MG63 (cell line): ENCODE measurements at regions not wholly inside any gene's neighbourhood (a gene's known extent, or its start where the extent isn't known, plus 50 kb on each side); places are given as distances from the start of the nearest gene placed in this dataset.
"Not testable (repeated sequence)": the region's sequence is repeated elsewhere in the genome, so short reads cannot be mapped to it uniquely, and the experiment has no call there.

ENCODE experiments used
- DNase-seq: peaks from one replicate; pipeline ENCODE4 v3.0.0-alpha.2; 2020
- H3K27me3 ChIP-seq: fragments of 250-450 bp; sonication (Bioruptor Pico); 2 replicates; pipeline ENCODE4 v1.5.1; 2020; ENCODE audit warnings: mild to moderate bottlenecking, moderate library complexity
- H3K36me3 ChIP-seq: fragments of 250-450 bp; sonication (Bioruptor Pico); 2 replicates; pipeline ENCODE4 v1.5.1; 2020; ENCODE audit warnings: mild to moderate bottlenecking, moderate library complexity
- H3K4me3 ChIP-seq: fragments of 250-450 bp; sonication (Bioruptor Pico); 2 replicates; pipeline ENCODE4 v1.5.1; 2020; ENCODE audit warnings: mild to moderate bottlenecking, moderate library complexity
- H3K9me3 ChIP-seq: fragments of 250-450 bp; sonication (Bioruptor Pico); 2 replicates; pipeline ENCODE4 v1.5.1; 2020; ENCODE audit warnings: mild to moderate bottlenecking, moderate library complexity

DNA sequence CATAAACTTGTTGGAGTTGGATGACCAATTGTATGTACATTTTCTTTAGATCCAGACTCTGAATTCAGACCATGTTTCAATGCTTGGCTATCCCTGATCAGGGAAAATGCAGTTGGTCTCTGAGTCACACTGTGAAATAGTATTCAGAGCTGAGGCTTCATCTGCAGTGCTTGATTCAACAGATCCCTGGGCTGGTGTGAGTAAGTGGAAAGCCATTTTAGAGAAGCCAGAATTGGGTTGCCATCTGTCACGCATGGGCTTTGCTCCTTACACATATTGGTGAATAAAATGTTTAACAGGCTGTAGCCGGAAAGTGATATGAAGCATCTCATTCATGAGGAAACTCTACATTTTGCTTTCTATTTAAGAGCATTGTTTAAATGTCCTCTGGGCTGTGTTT lies 50.0 kb upstream of the ACYP2 start:
- H3K27me3 ChIP-seq, result no peaks in the 10 kb centered on the region
- DNase-seq, result peak; percentile 70
- H3K9me3 ChIP-seq, result no peaks in the 10 kb centered on the region
- H3K4me3 ChIP-seq, result no peak overlapping the region
- H3K36me3 ChIP-seq, result no peaks in the 10 kb centered on the region

DNA sequence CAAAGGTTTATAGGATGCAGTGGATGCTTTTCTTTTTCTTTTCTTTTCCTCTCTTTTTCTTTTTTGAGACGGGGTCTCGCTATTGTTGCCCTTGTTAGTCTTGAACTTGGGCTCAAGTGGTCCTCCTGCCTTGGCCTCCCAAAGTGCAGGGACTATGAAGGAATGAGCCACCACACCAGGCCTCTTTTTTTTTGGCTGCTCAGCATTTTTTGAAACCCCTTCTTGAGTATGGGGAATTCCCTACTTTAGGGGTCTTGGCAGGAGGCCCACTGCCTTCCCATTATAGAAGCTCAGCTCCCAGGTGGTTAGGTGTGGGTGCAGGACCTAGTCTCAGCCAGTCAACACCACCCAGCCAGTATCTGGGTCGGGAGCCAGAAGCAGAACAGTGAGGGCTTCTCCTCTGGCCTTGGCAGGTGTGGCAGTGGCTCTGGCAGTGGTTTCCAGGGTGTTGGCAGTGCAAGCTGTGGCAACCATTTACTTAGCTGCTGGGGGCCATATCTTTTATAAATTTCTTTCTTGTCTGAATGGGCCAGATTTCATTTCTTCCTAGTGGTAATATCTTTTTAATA lies 51.4 kb upstream of the ACYP2 start:
- no peak overlapping the region for H3K4me3 ChIP-seq
- no peaks in the 10 kb centered on the region for H3K27me3 ChIP-seq
- no peaks in the 10 kb centered on the region for H3K36me3 ChIP-seq
- no peaks in the 10 kb centered on the region for H3K9me3 ChIP-seq
- DNase-seq, result no peak

DNA sequence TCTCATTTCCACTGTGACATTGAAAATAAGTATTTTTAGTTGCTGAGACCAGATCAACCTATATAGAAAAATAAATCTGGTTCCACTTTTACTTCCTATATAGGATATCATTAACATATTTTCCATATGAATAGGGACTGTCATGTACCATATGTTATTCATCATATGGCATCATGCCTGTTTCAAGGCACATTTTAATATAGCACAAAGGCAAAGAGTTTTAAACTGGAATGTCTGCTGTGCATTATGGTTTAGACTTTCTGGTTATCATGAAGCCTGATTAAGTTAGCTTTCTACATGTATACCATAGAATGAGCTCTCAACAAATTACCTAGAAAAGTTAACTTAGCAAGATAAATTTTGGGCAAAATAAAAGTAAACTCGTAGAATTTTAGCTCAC lies 53.0 kb upstream of the ACYP2 start:
- no peaks in the 10 kb centered on the region; the same call in 1 of the 2 replicates for H3K36me3 ChIP-seq
- no peak overlapping the region for H3K4me3 ChIP-seq
- H3K9me3 ChIP-seq, result no peaks in the 10 kb centered on the region
- no peak for DNase-seq
- H3K27me3 ChIP-seq, result no peaks in the 10 kb centered on the region

DNA sequence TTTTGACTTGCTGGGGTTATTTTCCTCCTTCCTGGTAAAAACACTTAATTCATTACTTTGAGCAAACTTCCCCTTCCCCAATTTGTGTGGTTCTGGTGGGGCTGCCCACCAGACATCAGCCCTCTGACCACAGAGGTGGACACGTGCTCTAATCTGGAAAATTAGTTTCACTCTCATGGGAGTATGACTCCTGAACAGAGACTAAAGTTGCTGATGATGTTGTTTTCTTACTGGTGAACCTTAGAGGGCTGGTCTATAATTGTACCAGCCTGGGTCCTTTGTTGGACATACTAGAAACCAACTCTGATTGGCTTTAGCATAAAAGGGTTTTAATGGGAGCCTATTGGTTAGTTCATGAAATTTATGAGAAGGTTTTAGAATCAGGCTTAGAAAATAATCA lies 54.1 kb upstream of the ACYP2 start:
- no peaks in the 10 kb centered on the region; the same call in 1 of the 2 replicates for H3K36me3 ChIP-seq
- no peak for DNase-seq

DNA sequence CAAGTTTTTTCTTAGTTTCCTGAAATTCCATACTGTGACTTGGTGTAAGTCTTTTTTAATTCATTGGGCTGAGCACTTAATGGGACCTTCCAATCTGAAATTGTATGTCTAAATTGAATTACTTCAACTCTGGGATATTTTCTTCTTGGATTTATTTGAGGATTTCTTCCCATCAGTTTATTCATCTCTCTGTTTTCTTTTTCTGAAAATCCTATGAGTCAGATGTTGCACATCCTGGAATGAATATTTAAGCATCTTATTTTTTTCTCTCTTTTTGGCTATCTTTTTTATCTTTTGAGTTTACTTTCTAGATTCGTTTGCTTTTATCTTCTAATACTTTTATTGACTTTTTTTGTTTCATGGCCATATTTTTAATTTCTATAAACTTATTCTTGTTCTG lies 55.4 kb upstream of the ACYP2 start:
- Histone ChIP-seq H3K9me3 (no peaks in the 10 kb centered on the region), H3K27me3 (no peaks in the 10 kb centered on the region), H3K36me3 (no peaks in the 10 kb centered on the region; the same call in 1 of the 2 replicates), H3K4me3 (no peak overlapping the region)
- DNase-seq, result no peak

More for the DNA sequence above, 54.1 kb upstream of the ACYP2 start:
- Histone ChIP-seq H3K4me3 (no peak overlapping the region), H3K9me3 (no peaks in the 10 kb centered on the region), H3K27me3 (no peaks in the 10 kb centered on the region)

DNA sequence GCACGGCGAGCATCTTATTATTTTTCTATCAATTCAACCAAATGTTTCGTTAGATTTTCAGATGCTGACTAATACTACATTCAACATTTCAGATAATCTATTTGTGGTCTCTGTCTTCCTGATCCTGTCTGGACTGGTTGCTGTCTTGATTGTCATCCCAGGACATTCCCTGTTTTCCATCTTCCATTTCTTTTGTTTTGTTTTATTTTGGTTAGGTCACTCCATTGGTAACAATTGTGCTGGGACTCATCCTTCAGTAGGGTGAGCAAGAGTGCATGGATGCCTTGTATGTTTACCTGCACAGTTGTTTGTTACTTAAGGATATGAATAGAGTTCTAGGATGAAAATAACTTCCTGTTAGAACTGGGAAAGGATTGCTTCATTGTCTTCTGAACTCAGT lies 55.9 kb upstream of the ACYP2 start:
- DNase-seq, result no peak
- Histone ChIP-seq H3K27me3 (no peaks in the 10 kb centered on the region), H3K4me3 (no peak overlapping the region), H3K9me3 (no peaks in the 10 kb centered on the region), H3K36me3 (no peaks in the 10 kb centered on the region; the same call in 1 of the 2 replicates)

DNA sequence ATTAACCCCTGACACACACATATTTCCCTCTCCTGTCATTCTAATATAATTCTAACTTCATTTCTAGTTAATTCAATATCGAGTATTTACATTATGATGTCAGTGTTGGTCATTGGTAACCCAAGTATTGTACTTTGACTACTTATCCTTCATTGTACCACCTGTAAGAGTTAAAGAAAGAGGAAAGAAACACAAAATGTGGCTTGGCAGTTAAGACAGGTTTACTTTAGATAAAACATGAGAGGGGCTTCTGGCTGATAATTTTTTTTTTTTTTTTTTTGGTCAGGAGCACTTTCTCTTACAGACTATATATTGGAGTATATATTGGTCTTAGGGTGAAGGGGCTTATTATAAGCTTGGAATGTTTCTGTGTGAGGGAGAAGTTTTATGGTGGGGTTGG lies 57.0 kb upstream of the ACYP2 start:
- DNase-seq, result no peak
- Histone ChIP-seq H3K27me3 (no peaks in the 10 kb centered on the region), H3K9me3 (no peaks in the 10 kb centered on the region), H3K4me3 (no peak overlapping the region), H3K36me3 (no peaks in the 10 kb centered on the region; the same call in 1 of the 2 replicates)

DNA sequence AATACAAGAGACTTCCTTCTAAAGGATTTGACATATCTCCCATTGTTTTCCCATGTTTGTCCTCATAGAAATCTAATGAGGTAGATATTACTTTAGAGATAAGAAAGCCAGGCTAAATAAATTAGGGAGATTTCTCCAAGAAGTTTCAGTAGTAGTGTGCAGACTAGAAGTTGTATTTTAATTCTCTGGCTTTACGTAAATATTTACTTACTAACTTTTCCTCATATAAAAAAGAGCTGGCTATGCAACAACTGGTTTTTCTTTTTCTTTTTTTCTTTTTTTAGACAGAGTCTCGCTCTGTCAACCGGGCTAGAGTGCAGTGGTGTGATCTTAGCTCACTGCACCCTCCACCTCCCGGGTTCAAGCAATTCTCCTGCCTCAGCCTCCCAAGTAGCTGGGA lies 60.6 kb upstream of the ACYP2 start:
- Histone ChIP-seq H3K36me3 (no peaks in the 10 kb centered on the region; the same call in 1 of the 2 replicates), H3K9me3 (no peaks in the 10 kb centered on the region), H3K27me3 (no peaks in the 10 kb centered on the region), H3K4me3 (no peak overlapping the region)
- no peak for DNase-seq

DNA sequence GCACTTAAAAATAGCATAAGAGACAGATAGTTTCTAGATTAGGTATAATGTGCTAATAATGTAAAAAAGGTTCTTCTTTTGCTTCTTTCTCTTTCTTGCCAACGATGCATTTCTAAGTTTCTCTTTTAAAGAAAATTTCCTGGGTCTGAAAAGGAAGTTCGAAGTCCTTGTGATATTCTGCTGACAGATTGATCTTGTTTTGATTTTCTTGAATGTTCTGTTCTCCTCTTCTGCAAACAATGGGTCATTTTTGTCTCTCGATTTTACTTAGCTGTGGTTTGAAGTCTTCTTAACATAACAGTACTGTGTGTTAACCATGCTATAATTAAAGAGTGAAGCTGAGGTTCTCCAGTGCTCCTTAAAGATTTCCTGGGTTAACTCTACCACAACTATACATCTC lies 61.1 kb upstream of the ACYP2 start:
- no peaks in the 10 kb centered on the region for H3K27me3 ChIP-seq
- H3K9me3 ChIP-seq, result no peaks in the 10 kb centered on the region
- H3K36me3 ChIP-seq, result no peaks in the 10 kb centered on the region; the same call in 1 of the 2 replicates
- no peak overlapping the region for H3K4me3 ChIP-seq
- DNase-seq, result no peak

DNA sequence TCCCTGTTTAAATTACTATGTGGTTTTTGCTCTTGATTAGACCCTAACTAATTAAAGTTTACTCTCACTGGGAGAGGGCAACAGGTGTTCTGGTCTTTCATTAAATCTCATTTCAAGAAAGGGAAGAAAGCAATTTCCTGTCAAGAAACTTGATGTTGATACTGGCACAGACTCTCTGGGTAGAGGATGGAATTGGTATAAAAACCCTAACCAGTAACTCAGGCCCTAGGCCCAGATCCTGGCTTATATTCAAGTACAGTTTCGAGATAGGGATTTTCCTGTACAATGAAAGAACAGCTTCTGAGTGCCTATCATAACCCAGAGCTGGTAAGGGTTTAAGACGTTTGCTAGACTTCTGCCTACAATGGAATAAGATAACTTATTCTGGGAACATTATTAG lies 61.6 kb upstream of the ACYP2 start:
- Histone ChIP-seq H3K9me3 (no peaks in the 10 kb centered on the region), H3K36me3 (no peaks in the 10 kb centered on the region; the same call in 1 of the 2 replicates), H3K27me3 (no peaks in the 10 kb centered on the region), H3K4me3 (no peak overlapping the region)
- DNase-seq, result no peak

DNA sequence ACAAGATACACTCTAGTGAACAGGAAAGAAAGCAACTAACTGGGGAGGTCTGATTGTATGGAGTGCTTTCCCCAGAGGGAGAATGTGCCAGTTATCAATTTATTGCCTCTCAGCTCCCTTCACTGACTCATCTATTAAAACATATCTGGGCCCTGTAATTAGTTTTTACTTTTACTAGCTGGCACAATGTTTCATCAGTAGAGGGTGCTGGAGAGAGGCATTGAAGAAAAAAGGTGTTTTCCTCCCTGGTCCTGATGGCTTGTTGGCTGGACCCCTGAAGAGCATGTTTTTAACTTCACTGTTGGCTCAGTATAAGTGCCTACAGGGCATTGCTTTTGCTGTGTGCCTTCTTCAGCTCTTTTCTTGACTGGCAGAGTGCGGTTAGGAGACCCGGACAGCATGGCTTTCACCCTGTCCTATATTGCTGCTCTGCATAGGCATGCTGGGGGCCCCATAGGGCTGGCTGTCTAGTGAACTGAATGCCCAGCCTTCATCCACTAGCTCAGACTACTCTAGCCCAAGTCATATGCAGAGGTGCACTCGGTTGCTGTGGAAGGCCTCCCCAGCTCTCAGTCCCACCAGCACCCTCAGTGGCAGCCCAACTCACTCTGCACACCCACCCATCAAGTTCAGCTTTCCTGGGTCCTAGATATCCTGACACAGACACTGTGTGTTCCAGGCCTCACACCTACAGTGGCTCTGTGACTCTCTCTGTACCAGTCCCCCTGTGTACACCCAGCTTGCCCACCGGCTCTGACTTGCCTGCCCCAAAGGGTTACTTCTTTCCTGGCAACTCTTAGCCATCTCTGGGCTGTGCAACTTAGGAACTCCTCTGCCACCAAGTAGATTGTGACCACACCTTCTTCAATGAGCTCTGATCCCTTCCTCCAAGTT lies 62.3 kb upstream of the ACYP2 start:
- Histone ChIP-seq H3K4me3 (no peak overlapping the region), H3K9me3 (no peaks in the 10 kb centered on the region), H3K36me3 (no peaks in the 10 kb centered on the region; the same call in 1 of the 2 replicates), H3K27me3 (no peaks in the 10 kb centered on the region)
- no peak for DNase-seq

DNA sequence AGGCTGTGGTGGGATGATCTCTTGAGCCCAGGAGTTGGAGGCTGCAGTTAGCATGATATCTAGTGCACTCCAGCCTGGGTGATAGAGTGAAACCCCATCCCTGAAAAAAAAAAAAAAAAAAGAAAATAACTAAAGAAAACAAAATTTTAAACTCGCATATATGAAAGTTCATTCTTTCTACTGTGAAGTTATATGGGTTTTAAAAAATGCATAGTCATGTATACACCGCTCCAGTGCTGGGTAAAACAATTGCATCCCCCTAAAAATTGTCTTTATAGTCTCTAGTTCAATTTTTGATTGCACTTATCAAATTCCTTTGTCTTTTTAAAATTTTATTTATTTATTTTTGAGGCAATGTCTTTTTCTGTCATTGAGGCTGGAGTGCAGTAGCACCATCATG lies 65.0 kb upstream of the ACYP2 start:
- Histone ChIP-seq H3K4me3 (no peak overlapping the region), H3K9me3 (peaks cover 4% of the 10 kb centered on the region)
- no peak for DNase-seq

DNA sequence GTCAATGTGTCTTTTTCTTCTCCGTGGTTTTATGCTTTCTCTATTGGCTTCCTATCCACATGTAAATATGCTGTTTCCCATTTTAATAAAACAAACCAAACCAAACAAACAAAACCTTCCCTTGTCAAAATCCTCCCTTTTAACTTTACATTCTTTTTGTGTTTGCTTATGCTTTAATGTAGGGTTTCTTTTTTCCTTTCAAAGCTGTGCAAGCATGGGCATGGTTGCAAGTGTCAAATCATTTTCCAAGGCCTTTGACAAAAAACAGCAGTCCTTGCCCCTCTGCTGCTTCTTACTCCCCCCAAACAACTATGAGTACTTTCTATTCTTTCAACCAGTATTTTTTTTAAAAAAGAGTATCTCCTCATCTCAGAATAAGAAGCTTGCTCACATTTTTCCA lies 66.0 kb upstream of the ACYP2 start:
- Histone ChIP-seq H3K9me3 (peaks cover 8% of the 10 kb centered on the region), H3K27me3 (no peaks in the 10 kb centered on the region), H3K36me3 (no peaks in the 10 kb centered on the region), H3K4me3 (no peak overlapping the region)
- DNase-seq, result no peak

More for the DNA sequence above, 65.0 kb upstream of the ACYP2 start:
- Histone ChIP-seq H3K27me3 (no peaks in the 10 kb centered on the region), H3K36me3 (no peaks in the 10 kb centered on the region)

DNA sequence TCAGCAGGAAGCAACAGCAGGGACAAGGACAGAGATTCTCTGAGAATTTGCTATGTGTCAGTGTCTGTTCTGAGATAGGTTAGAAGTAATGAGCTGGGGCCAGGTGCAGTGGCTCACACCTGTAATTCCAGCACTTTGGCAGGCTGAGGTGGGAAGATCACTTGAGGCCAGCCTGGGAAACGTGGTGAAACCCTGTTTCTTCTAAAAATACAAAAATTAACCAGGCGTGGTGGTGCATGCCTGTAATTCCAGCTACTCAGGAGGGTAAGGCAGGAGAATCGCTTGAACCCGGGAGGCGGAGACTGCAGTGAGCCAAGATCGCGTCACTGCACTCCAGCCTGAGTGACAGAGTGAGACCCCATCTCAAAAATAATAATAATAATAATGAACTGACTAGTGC lies 66.5 kb upstream of the ACYP2 start:
- H3K9me3 ChIP-seq, DNase-seq, H3K27me3 ChIP-seq, H3K36me3 ChIP-seq, H3K4me3 ChIP-seq: not testable (repeated sequence)

DNA sequence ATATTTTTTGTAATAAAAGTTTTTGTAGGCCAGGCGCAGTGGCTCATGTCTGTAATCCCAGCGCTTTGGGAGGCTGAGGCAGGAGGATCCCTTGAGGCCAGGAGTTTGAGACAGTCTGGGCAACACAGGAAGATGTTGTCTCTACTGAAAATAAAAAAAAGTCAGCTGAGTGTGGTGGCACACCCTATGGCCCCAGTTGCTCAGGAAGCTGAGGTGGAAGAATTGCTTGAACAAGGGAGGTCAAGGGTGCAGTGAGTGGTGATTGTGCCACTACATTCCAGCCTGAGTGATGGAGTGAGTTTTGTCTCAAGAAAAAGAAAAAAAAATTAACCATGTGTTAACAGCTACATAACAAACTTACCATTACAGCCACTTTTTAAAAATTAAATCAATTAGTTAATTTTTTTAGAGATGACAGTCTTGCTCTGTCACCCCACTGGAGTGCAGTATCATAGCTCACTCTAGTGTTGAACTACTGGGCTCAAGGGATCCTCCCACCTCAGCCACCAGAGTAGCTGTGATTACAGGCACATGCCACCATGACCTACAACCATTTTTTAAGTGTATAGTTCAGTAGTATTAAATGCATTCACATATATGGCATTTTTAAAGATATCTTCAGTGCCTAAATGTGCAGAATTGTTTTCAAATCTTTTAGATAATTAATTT lies 67.2 kb upstream of the ACYP2 start:
- Histone ChIP-seq H3K27me3 (no peaks in the 10 kb centered on the region), H3K9me3 (peaks cover 8% of the 10 kb centered on the region), H3K36me3 (no peaks in the 10 kb centered on the region), H3K4me3 (no peak overlapping the region)
- no peak for DNase-seq

DNA sequence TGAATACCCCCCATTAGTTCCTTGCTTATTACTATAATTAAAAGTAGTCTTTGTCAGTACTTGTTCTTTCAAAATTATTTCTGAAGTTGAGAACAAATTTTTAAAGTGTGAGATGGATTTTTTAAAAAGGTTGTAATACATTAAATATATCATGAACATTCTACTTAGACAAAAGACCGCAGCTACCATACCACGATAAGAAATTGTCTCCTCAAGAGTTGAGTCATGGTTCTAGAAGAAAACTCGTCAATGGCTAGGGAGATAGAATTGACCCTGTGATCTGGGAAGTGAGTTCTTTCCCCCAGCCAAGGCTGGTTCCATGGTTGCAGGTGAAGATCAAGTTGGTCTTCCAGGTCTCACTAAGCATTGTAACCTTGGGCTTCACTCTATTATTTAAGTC lies 67.8 kb upstream of the ACYP2 start:
- H3K4me3 ChIP-seq, result no peak overlapping the region
- H3K36me3 ChIP-seq, result no peaks in the 10 kb centered on the region
- H3K9me3 ChIP-seq, result peaks cover 8% of the 10 kb centered on the region
- DNase-seq, result no peak
- H3K27me3 ChIP-seq, result no peaks in the 10 kb centered on the region

DNA sequence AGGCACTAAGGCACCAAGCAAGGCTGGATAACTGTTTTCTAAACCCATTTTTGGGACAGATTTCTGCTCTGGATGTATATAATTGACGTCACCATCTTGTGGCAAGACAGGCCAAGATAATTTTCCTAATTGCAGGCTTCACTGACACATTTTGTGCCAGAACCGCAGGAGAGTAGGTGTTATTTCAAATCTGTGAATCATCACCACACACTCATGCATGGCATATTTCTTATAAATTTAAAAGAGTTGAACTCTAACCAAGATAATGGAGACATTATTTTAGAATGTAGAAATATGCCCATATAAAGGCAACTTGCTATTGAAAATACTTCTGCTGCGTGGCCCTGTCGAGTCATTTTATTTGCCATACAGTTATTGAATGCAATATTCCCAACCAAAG lies 68.3 kb upstream of the ACYP2 start:
- H3K27me3 ChIP-seq, result no peaks in the 10 kb centered on the region
- H3K9me3 ChIP-seq, result peaks cover 8% of the 10 kb centered on the region
- no peak for DNase-seq
- no peaks in the 10 kb centered on the region for H3K36me3 ChIP-seq
- no peak overlapping the region for H3K4me3 ChIP-seq
